DMS114 treated with DMSO at 0.1 percent for 48 hours (cell line): ENCODE measurements at regions not wholly inside any gene's neighbourhood (a gene's known extent, or its start where the extent isn't known, plus 50 kb on each side); places are given as distances from the start of the nearest gene placed in this dataset.
"Not testable (repeated sequence)": the region's sequence is repeated elsewhere in the genome, so short reads cannot be mapped to it uniquely, and the experiment has no call there.

ENCODE experiments used
- DNase-seq: peaks from one replicate; lab custom pipeline; 2025; ENCODE audit not compliant: unreplicated experiment; lab: John Stamatoyannopoulos, UW

DNA sequence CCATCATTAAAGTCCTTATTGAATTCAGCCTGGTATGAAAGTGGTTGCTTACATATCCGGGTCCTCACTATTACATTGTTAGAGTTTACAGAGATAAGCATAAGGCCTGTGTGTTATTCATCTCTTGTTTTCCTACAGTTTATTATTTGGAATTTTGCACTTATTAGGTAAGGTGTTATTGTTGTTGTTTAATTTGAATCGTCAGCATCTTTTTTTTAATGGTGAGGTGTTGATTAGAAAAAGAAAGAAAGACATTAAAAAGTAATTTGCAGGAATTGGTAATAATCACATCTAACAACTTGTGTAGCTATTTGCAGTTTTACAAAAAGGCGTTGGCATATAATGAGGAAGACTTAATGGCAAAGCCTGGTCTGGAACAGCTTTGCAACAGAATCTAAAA is 158.6 kb downstream of the SAMD5 start:
- no peak for DNase-seq

DNA sequence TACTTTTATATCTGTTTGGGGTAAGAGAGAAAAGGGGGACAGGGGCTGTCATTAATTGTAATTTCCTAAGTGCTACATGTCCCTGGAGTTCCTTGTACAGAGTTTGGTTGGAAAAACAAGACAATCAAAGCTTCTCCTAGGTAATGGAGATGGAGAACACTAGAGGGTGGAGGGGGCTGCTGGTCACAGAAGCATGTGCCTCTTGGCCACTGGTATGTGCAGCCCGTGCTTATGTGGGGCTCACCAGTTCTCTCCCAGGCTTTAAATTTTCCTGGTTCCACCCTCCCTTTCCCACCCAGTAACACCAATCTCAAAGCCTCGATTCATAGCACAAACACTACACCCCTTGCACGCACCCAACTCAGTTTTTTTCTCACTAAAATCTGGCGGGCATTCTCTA is 165.6 kb downstream of the SAMD5 start:
- no peak for DNase-seq

DNA sequence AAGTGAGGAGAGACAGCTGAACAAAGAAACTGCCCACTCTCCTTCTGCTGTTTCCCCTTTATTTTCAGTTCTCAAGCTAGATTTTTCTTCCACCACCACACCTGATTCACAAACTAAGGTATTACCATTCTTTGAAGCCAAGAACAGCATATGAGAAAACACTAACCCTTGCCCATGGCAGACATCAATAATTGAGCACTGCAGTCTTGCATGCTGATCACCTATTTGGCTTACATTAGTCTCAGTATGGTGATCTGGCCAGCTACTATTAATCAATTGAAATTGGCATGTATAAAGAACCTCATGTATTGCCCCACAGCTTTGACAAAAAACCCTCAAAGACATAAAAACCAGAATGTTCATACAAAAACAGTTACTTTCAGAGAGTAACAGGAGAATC is 166.3 kb downstream of the SAMD5 start:
- no peak for DNase-seq

DNA sequence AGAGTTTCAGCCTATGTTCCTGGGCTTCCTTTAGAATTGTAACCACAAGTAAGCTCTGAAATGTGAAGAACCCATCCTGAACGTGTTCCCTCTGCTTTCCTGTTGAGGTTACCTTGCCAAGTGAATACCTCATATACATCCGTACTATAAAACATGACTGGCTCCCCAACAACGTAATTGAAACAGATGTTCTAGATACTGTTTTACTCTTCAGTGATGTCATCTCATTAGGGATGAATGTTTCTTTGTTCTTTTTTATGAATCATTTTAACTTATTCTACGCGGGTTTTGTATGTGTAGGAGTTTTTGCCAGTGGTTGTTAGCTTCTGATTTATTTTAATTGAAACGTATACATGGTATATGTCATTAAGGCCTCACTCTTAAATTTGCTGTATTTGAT is 166.8 kb downstream of the SAMD5 start:
- no peak for DNase-seq

DNA sequence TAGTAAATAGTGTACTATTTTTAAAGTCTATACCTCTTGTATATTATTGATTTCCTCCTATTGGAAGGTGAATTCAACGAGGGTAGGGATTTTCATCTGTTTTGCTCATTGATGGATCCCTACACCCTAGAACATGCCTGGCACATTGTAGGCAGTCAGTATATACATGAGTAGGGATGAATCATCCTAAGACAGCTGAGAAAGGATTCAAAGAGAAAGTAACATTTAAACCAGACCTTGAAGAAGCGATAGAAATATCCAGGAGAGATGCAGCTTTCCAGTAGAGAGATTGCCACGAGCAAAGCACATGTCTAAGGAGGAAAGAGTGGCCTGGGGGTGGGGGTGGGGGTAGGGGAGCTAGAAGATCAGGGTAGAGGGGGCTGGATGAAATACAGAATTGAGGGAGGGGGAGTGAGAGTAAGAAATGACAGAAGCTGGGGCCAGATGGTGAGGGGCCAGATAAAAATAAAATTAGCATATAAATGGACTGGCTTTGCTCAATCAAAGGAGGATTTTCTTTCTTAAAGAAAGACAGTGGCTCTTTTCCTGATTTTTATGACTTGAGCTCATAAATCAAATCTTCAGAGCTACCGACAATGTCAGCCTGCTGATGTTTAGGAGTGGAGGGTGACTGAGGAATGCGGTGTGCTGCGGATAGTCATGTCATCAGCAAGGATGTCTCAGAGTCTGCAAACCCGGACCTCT is 168.2 kb downstream of the SAMD5 start:
- DNase-seq = no peak

DNA sequence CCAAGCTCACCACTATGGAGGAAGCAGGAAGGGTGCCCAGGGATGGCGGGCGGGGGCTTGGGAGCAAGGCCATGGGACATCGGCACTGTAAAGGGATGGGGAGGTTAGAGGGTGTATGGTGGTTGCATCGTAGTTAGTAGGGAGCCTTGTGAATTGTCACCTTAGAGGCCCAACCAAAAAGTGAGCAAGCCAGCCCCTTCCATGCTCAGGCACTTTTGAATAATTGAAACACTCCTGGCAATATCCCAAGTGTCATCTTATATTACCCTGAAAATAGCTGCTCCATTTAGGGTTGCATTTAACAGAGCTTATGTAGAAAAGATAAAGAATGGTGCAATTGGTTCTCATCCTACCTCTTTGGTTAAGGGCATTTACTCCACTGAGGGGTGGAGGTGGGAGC is 169.2 kb downstream of the SAMD5 start:
- DNase-seq = no peak

DNA sequence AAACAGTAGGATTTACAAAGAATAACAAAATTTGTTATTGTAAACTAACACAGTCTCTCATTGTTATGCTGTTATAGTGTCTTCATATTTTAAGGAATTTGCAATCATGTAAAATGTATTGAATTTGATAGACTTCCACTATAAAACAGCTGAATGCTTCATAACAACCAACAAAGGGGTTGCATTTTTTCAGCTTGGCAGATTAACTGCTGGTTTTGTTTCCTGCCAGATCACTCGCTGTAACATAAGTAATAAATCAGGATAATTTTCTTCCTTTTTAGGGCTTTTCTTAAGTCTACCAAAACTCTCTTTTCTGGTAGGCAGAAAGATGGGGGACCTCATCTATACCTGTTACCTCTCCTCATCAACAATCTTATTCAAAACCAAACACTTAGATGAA is 169.8 kb downstream of the SAMD5 start:
- no peak for DNase-seq

DNA sequence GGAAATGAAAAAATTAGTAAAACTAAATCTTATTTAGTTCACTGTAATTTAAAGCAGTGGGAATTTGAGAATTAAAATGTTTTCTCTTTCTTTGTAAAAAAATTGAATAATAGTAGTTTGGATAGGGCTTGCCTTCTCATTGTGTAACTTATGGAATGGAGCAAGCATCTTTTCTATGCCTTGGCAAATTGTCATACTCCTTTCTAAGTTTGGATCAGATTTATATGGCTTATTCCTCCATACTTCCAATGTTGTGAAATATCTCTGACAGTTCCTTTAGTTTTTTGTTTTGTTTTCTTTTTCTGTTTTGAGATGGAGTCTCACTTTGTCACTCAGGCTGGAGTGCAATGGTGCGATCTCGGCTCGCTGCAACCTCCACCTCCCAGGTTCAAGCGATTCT is 176.4 kb downstream of the SAMD5 start:
- no peak for DNase-seq

DNA sequence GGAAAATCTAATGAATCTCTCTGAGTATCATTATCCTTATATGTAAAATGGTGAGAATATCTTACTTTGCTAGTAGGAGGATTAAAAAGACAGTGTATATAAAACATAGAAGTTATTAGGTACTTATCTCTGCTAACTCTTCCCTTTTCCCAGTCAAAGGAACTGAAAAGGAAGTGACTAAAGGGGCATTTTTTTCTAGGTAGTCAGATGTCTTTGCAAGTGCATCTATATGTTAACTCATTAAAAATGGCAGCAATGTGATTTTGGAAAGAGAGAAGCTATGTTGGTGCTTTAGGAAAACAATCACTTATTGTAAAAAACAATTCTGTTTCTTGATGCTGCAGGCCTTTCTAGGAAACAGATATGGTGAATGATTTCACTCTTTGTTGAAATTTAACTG is 180.9 kb downstream of the SAMD5 start:
- DNase-seq = no peak

DNA sequence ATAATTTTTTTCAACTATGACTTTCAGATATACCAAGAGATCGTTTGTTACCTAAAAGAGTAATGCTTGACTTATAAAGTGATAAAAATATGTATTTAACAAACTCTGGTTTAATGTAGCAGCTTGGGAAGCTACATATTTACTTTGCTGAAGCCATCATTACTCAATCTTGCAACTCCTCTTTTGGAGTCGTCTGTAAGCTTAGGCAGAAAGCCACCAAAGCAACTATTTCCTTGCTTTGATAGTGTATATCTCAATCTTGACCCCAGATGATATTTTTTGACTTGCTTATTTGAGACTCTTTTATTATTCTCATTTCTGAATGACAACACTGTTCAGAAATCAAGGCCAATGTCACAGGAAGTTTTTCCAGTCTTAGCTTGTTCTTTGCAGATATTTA is 183.0 kb downstream of the SAMD5 start:
- DNase-seq = no peak

DNA sequence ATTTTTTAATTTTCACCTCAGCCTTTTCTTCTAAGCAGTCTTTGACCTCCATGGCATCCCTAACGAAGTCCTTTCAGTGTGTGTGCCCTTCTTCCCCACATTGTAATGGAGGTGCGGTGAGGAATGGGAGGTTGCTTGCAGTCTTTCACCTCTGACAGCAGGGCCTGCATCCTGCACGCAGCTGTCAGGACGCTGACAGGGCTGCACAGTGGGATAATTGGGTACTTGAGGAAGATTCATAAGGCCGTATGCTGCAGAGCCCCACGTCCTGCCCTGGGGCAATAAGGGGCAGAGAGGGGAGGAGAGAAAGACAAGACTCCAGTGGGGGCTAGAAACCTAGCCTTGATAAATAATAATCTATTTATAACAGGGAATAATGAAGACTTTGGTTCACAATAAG is 184.7 kb downstream of the SAMD5 start:
- no peak for DNase-seq

DNA sequence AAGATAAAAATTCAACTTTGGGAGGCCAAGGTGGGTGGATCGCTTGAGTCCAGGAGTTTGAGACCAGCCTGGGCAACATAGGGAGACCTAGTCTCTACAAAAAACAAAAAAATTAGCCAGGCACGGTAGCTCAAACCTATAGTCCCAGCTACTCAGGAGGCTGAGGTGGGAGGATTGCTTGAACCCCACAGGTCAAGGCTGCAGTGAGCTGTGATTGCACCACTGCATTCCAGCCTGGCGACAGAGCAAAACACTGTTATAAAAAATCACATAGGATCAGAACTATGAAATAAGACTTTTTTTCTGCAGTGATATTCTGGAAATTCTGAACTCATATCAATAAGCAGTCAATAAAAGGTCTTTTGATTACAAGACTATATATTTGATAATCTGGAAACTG is 186.1 kb downstream of the SAMD5 start:
- DNase-seq = not testable (repeated sequence)

DNA sequence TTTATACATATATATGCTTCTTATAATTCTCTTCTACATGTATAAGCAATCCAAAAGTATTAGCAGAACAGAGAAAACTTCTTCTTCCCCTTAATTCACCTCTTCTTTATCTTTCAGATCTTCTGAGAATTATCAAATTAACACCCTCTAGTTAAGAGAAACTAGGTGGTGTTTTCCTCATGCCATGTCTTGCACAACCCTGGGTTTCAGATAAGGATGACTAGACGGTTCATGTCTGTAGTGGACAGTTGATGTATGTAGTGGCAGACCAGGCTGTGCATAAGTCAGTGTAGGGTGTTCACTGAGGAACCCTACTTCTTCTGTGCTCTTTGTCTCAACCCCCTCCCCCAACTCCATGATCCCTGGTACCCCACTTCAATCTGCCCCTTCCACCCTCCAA is 187.3 kb downstream of the SAMD5 start:
- DNase-seq = no peak

DNA sequence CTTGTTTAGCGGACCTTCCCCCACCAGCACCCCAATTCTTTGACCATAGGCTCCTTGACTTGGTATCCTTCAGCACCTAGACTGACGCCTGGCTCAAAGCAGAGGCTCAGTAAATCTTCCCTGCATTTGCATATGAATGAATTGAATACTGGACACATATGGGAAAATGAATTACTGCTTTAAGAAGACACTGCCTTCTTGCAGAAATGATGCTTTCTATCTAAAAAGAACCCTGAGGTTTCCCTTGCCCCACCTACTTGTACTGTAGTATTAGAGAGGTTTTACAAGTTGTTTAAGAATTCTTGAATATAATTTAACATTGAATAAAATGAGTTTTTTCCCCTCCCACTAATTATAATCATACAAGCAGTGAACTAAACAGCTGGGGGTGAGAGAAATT is 190.7 kb downstream of the SAMD5 start:
- DNase-seq = no peak

DNA sequence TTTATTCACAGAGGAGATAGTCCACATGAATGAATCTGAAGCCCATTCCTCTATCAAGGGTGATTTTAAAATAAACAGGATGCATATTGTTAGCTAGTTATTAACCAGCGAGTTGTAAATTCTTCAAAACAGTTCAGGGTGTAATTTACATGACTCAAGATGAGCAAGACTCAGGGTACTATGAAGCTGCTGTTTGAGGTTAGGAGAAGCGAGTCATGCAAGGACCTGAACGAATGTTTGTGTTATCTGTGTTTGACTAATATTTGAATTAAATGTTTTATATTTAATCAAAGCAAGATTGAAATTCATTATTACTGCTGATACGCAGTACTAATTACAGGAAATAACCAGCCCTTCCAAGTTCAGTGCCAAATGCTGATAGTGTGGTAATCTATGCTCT is 191.1 kb downstream of the SAMD5 start:
- DNase-seq = no peak

DNA sequence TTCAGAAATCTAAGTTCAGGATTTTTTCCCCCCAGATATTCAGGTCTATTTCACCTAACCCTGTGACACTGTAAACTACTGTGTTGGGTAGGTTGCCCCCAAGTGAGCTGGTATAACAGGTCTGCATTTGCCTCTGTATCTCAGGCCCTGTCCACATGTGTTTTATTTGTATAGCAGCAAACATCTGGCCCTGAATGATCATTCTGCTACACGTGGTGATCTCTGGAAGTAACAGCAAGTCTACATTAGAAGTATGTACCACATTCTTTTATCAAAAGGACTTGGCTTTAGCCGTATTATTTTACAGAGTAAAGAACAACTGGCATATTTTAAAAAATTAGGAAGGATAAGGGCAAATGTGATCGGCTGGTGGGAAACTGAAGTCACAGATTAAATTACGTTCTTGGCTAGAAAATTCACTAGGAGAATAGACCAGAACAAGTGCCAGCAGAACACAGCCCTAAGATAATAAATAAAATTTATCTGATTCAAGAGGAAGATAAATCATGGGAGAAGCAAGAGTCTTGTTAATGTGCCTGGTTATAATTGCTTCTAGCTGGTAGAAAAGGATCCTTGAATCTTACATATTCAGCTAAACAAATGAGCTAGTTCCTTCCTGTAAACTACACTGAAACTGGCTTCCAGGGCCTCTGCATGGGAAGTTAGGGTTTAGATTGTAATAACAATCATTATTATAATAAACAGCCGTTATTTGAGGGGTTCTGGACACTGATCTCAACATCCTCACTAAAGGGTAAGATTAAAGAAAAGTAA is 192.1 kb downstream of the SAMD5 start:
- no peak for DNase-seq

DNA sequence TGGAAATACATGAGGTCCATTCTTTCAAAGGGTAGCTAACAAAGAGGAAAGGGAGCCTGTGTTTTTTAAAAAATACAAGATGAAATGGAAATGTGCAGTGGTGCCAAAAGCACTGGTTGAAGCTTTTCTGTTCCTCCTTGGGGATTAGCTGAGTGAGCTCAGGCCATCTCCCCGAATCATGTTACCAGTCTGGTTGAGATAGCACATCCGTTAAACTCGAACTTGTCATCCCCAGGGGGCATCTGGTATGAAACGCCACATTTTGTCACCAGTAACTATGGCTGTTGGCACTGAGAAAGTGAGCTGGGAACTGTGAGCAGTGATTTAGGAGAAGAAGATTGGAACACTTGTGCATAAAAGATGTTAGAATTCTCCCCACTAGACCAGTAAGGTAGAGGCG is 196.2 kb downstream of the SAMD5 start:
- no peak for DNase-seq

DNA sequence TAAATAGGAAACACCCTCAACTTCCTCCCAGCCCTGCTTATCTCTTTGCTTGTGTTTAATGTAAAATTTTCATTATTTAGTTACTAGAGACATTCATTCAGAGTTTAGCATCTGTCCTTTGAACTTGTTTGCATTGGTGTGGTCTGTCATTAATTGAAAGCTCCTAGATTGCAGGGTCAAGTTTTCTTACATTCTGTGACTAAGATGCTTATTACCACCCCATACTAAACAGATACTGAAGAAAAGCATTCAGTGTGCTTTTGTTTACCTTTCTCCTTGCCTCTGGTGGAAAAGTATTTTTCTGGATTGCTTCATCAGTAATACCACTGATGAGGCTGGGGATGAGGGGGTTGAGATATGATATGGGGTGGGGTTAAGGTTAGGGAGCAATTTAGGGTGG is 199.0 kb downstream of the SAMD5 start:
- no peak for DNase-seq

DNA sequence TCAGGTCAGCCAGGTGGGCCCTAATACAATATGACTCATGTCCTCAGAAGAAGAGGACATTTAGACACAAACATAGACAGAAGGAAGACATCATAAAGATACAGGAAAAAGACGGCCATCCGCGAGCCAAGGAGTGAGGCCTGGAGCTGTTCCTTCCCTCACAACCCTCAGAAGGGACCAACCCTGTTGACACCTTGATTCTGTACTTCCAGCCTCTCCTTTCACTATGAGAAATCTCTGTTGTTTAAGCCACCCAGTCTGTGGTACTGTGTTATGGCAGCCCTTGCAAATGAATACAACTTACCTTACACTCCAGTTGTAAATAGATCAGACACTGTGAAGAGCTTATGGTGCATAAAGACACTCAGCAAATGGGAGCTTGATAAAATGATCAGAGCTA is 199.7 kb downstream of the SAMD5 start:
- DNase-seq = no peak

DNA sequence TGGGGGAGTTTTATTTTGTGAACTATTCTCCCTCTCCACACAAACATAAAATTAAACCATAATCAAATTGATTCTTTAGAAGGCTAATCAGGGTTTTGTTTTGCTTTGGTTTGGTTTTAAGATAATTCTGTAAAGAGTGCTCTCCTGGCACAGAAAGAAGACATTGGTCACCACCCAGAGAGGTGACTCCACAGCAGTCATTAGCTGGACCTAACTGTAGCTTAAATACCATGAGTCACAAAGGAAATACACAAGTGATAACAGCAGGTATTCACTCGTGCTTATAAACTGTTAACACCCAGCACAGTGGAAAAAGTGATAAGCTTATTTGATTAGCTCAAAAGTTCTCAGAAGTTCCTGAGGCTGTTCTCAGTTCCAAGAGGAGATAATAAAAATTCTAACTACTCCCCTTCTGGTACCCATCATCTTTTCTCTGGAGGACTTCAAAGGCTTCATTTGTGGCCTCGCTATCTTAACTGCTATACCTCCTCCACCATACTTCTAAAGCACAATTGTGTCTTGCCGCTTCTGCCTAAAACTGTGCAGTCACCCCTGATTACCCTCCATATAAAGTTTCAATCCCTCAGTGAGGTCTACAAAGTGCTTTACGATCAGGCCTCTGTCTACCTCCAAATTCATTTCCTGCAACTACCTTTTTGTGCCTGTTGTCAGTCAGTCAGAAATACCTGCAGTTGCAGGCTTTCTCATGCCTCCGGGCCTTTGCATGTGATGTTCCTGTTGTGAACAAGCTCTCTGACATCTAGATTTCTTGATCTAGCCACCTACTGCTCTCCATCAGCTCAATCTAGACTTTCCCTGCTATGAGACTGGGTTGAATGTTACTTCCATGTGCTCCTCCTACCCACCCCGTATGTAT is 201.1 kb downstream of the SAMD5 start:
- no peak for DNase-seq

DNA sequence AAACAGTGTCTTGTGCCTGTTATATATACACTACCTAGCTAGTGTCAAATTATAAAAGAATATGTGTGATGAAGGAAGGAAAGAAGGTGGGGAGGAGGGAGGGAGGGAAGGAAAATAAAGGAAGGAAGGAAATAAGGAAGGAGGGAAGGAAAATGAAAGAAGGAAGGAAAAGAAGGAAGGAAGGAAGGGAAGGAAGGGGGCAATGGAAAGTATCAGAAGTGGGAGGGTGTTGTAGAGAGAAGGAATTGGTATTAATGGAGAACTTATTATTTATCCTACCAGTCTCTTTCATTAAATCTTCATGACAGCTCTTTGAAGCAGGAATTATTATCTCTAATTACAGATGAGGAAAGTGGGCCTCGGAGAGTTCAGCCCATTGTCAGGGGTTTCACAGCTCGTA is 202.4 kb downstream of the SAMD5 start:
- DNase-seq = no peak

DNA sequence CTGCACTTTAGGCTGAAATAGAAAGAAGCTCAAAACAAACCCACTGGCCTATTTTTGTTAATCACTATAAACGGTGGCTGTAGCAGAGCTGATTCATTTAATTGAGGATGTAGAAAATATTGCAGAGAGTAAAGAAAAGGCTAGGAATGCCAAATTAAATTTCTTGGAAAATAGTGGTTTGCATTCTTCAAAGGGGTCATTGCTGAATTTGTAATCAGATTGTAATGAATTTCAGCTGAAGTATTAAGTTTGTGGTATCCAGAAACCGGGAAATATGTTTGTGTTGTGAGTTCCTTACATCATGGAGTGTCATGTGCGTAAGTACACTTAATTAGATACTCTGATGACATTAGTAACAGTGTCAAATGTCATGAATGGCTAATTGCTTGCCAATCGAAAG is 203.0 kb downstream of the SAMD5 start:
- DNase-seq = no peak
